Ishikawa (cell line): ENCODE measurements at regions not wholly inside any gene's neighbourhood (a gene's known extent, or its start where the extent isn't known, plus 50 kb on each side); places are given as distances from the start of the nearest gene placed in this dataset.

Source experiments
- CEBPB ChIP-seq: IDR thresholded peaks from 2 replicates; pipeline ENCODE4 v1.6.1; 2012
- CREB1 ChIP-seq: IDR thresholded peaks from 2 replicates; pipeline ENCODE4 v1.6.1; 2012; ENCODE audit warnings: low read depth
- EGR1 ChIP-seq: IDR thresholded peaks from 2 replicates; pipeline ENCODE4 v1.6.1; 2012
- EP300 ChIP-seq: IDR thresholded peaks from 2 replicates; pipeline ENCODE4 v1.6.1; 2012; ENCODE audit warnings: borderline replicate concordance
- FOXM1 ChIP-seq: IDR thresholded peaks from 2 replicates; pipeline ENCODE4 v1.6.1; 2012; ENCODE audit warnings: low read depth, borderline replicate concordance
- MAX ChIP-seq: IDR thresholded peaks from 2 replicates; pipeline ENCODE4 v1.6.1; 2012
- NFIC ChIP-seq: IDR thresholded peaks from 2 replicates; pipeline ENCODE4 v1.6.1; 2012
- RAD21 ChIP-seq: IDR thresholded peaks from 2 replicates; pipeline ENCODE4 v1.6.1; 2012; ENCODE audit warnings: low read depth
- REST ChIP-seq: IDR thresholded peaks from 2 replicates; pipeline ENCODE4 v1.6.1; 2012; ENCODE audit warnings: low read depth, mild to moderate bottlenecking
- TAF1 ChIP-seq: IDR thresholded peaks from 2 replicates; pipeline ENCODE4 v1.6.1; 2012; ENCODE audit warnings: low read depth, mild to moderate bottlenecking
- TCF12 ChIP-seq: IDR thresholded peaks from 2 replicates; pipeline ENCODE4 v1.6.1; 2012; ENCODE audit warnings: low read depth
- TEAD4 ChIP-seq: IDR thresholded peaks from 2 replicates; pipeline ENCODE4 v1.6.1; 2012
- USF1 ChIP-seq: IDR thresholded peaks from 2 replicates; pipeline ENCODE4 v1.6.1; 2012
- YY1 ChIP-seq: IDR thresholded peaks from 2 replicates; pipeline ENCODE4 v1.6.1; 2012; ENCODE audit warnings: low read depth

GRCh38 chr9:108163321-108164005, 673.9 kb upstream of the KLF4 start:
- no peak for TF ChIP-seq CEBPB
- no peak for TF ChIP-seq EP300
- TF ChIP-seq YY1: no peak
- no peak for TF ChIP-seq TAF1
- no peak for TF ChIP-seq REST
- no peak for TF ChIP-seq MAX
- TF ChIP-seq RAD21: no peak
- TF ChIP-seq CREB1: no peak
- no peak for TF ChIP-seq EGR1
- TF ChIP-seq USF1: no peak
- no peak for TF ChIP-seq TEAD4
- TF ChIP-seq FOXM1: no peak
- TF ChIP-seq NFIC: no peak
- no peak for TF ChIP-seq TCF12
